HG02938 (cell line): ENCODE measurements at regions not wholly inside any gene's neighbourhood (a gene's known extent, or its start where the extent isn't known, plus 50 kb on each side); places are given as distances from the start of the nearest gene placed in this dataset.
"Not testable (repeated sequence)": the region's sequence is repeated elsewhere in the genome, so short reads cannot be mapped to it uniquely, and the experiment has no call there.

Experiments
- ATAC-seq: cut with Tn5 transposase; IDR thresholded peaks from one replicate; pipeline ENCODE4 v1.9.1; 2021; ENCODE audit warnings: mild to moderate bottlenecking, moderate library complexity; ENCODE audit not compliant: unreplicated experiment

DNA sequence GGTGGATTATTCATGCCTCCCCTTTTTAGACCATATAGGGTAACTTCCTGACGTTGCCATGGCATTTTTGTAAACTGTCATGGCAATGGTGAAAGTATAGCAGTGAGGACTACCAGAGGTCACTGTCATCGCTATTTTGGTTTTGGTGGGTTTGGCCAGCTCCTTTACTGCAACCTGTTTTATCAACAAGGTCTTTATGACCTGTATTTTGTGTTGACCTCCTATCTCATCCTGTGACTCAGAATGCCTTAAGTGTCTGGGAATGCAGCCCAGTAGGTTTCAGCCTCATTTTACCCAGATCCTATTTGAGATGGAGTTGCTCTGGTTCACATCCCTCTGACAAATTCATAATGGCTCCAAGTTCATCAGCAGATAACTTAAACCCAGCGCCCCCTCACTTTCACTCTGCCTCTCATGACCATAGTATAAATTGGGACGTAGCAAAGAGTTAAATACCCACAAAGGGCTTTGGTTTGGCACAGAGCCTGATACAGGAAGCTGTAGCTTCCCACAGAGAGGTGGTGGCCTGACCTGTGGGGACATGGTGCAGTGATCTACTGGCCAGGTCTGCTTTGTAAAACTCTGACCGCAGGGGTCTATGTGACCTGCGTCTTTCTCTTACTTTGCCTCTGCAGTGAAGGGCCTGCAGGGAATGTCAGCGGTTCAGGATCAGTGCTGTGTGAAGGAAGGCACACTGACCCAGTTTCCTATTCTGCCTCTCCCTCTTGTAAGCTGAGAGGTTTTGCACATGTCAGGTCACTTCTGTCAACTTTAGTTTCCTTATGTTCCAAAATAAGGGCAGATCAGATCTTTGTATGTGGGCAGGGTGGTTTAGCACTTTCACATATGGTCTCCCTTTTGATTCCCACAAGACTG is 78.1 kb upstream of the ZNF644 start:
- ATAC-seq, result peak; percentile 65

DNA sequence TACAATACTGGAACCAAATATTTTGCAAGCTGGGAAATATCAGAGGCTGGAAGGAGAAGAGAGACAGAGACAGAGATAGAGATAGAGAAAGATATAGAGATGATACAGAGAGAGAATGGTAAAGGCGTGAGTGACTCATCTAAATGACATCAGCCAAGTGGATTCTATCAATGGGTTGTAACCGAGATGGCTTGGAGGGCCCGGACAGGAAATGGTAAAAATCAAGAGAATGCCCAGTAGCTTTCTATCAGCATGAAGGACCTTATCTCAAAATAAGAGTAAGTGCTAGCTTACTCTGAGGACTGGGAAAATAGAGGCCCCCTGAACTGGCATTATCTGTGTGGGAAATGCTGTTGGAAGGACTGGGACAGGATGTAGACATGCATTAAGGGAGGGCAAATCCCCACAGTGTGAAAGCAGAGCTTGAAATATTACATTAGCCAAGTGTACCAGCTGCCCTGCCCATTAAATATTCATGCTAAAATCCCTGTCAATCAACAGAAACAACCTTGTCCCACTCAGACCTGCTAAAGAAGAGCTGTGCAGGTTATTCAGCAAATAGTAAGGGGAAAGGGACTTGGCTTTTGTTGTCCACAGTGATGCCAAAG is 76.6 kb upstream of the ZNF644 start:
- no peak for ATAC-seq

DNA sequence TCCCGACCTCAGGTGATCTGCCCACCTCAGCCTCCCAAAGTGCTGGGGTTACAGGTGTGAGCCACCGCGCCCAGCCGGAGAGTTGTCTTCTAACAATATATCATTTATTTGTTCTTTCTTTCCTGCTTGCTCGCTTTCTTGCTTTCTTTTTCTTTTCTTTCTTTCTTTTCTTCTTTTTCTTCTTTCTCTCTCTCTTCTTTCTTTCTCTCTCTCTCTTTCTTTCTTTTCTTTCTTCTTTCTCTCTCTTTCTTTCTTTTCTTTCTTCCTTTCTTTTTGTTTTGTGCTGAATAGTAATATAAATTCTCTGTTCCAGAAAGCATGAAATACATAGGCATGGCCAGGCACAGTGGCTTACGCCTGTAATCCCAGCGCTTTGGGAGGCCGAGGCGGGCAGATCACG is 73.5 kb upstream of the ZNF644 start:
- ATAC-seq, result not testable (repeated sequence)

DNA sequence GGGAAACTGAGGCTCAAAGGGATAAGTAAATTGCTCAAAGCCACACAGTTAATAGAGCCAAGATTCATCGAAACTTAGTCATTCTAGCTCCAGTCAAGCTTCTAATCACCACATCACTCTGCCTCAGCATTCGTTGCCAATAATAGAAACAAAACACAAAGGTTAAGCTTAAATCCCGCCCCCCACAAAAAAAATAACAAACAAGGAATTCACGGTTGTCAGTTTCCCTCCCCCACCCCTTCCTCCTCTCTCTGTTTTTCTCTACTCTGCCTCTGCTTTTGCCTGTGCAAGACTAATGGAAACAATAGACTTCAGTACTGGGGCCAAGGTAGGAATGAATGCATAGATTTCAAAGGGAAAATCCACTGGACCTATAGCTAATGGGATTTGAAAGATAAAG is 70.7 kb upstream of the ZNF644 start:
- no peak for ATAC-seq

DNA sequence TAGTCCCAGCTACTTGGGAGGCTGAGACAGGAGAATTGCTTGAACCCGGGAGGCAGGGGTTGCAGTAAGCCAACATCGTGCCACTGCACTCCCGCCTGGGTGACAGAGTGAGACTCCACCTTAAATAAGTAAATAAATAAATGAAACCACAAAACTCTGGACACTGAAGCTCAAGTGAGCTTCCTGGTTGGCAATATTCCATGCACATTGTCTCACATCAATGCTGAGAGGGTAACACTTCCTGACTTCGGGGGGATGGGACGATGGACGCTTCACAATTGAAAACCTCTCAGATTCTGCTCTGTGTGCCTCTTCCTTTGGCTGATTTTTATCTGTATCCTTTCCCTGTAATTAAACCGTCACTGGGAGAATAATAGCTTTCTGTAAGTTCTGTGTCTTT is 70.0 kb upstream of the ZNF644 start:
- ATAC-seq, result no peak

DNA sequence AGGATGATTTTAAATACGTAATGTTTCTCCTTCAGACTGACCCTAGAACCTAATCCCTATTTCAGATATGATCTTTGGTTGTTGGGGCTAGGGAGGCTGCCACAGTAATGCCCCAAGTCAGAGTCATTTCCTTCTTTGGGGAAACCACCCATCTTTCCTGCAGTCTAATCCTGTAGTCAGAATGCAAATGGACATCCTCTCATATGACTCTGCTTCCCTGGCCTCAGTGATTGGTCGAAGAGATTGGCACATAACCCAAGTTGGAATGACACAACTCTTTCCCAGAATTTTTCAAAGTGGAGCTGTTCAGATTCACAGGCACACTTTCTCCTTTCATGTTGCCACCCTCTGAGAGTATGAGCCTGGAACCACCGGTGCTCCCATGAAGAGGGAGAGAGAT is 58.8 kb upstream of the ZNF644 start:
- ATAC-seq, result no peak

DNA sequence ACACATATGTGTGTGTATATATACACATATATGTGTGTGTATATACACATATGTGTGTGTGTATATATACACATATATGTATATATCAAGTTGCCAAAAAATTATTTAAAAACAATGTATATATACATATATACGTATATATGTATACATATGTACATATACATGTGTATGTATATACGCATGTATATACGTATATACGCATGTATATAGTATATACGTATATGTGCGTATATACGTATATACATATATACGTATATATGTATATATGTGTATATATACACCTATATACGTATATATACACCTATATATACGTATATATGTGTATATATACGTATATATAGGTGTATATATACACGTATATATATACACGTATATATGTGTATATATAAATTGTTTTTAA is 57.0 kb upstream of the ZNF644 start:
- ATAC-seq, result no peak

DNA sequence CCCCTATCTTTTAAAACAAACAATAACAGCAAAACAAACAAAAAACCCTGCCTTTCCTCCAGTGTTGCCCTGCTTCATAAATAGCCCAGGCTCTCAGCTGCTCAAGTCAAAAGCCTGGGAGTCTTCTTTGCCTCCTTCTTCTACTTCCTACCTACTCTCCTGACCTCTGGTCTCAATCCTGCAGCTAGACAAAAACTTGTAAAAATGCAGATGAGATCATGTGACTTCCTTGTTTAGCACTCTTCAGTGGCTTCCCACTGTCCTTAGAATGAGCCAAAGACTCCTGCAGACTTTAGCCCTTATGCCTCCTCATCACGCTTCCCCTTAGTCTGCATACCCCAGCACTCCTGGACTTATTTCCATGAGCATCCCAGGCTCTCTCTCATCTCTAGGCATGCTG is 55.0 kb upstream of the ZNF644 start:
- ATAC-seq, result no peak

DNA sequence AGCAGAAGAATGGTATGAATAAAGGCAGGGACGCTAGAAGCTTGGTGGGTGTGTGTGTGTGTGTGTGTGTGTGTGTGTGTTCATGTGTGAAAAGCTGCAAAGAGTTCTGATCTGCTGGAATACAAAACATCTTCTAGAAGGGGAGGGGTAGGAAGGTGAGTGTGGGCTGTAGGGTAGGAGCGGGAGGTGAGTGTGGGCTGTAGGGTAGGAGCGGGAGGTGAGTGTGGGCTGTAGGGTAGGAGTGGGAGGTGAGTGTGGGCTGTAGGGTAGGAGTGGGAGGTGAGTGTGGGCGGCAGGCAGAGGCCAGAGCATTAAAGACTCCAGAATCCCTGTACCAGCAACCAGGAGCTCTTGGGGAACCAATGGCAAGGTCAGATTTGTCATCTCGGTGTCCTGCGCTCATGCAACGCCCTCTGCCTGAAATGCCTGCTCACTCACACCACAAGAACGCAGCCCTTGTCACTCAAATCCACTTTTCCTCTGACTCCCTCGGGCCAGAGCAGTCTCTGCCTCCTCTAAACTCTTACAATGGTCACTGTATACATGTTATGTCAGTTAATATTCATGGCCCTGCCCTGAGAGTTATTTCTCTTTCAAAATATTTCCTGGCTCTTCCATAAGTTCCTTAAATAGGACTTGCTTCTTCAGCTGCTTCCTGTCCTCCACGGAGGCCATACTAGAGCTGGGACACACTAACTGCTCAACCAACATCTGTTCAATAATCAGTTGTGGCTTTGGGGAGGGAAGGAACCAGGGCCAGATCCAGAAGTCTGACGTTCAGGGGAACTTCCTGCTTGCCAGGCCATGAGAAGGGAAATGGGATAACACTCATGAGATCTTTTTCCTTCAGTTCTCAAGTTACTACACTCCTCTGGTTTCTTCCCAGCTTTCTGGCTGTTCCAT is 53.6 kb upstream of the ZNF644 start:
- ATAC-seq, result no peak

DNA sequence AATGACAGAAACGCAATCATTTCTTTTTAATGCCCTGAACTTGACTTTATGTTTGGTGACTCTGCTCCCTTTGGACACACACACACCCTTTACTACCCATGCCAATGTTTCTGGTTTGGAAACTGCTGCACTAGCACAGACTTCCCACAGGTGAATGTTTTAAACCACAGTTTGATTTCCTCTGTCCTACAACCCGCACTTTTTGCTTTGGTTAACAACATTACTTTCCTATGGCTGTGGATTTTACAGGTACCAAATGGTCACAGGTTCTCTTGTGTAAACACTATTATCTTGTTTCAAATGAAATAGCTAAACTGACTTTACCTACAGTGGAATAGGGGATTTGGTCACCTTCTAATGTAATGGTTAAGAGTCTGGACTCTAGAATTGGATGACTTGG is 51.5 kb upstream of the ZNF644 start:
- no peak for ATAC-seq

DNA sequence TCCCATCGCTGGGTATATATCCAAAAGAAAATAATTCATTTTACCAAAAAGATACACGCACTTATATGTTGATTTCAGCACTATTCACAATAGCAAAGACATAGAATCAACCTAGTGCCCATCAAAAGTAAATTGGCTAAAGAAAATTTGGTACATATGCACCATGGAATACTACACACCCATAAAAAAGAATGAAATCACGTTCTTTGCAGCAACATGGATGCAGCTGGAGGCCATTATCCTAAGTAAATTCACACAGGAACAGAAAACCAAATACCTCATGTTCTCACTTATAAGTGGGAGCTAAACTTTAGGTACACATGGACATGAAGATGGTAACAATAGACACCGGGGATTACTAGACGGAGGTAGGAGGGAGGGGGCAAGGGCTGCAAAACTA is 50.0 kb upstream of the ZNF644 start:
- ATAC-seq, result no peak
